HG02884 (cell line): ENCODE measurements at regions not wholly inside any gene's neighbourhood (a gene's known extent, or its start where the extent isn't known, plus 50 kb on each side); places are given as distances from the start of the nearest gene placed in this dataset.

Experiments used
- ATAC-seq: cut with Tn5 transposase; IDR thresholded peaks from one replicate; pipeline ENCODE4 v1.9.1; 2021; ENCODE audit warnings: mild to moderate bottlenecking, moderate library complexity; ENCODE audit not compliant: unreplicated experiment

DNA sequence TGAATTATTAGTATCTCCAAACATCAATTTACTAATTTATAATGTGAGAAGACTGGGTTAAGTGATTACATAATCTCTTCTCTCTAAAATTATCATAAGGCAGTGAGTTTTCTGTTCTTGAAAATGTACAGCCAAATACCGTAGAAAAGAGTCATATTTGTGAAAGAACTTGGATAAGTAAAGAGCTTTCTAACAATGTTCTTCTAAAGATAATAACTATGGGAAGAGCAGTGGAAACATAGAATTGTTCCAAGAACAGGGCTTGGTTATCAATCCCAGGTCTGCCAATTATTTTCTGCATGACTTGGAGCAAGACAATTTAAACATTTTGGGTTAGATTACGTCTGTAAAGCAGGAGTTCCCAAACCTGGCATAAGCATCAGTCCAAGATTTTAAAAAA lies 198.1 kb upstream of the SGK1 start:
- ATAC-seq = no peak

DNA sequence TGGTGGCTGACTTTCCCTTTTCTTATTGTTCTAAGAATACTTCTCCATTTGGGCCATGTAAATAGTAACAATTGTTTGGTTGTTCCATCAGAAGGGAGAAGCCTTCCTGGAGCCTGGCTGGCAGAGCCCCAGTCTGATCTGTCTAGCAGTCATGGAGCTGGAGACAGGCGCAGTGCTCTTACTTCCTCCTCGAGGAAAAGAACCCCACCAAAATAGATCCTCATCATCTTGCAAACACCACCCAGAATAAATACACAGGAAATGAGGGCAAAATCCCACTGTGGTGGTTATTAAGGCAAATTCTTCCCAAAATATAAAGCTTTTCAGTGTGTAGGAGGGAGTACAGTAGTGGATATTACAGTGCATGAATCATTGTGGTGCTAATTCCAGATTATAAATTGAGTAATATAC lies 195.1 kb upstream of the SGK1 start:
- no peak for ATAC-seq

DNA sequence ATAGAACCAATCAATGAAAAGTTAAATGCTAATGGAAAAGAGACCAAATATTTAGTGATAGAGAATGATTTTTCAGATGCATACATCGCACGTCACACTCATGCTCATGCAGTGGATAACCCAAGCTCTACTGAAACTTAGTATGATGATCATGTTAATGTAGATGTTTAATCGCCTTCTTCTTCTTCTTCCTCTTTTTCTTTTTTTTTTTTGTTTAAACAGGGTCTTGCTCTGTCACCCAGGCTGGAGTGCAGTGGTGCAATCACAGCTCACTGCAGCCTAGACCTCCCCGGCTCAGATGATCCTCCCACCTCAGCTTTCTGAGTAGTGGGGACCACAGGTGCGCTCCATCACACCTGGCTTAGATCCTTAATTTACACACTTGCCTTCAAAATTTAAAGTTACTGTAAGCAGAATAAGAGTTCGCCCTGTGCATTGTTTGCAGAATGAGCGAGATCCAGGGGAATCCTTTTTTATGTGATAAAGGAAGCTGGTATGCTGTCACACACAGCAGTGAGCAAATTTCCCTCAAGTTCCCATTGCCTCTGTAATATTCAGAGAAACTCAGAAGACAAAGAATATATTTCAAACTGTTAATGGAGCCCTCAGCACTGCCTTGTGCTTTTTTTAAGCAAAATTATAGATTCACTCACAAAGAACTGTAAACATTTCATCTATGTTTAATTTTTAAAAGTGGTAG lies 194.2 kb upstream of the SGK1 start:
- no peak for ATAC-seq

DNA sequence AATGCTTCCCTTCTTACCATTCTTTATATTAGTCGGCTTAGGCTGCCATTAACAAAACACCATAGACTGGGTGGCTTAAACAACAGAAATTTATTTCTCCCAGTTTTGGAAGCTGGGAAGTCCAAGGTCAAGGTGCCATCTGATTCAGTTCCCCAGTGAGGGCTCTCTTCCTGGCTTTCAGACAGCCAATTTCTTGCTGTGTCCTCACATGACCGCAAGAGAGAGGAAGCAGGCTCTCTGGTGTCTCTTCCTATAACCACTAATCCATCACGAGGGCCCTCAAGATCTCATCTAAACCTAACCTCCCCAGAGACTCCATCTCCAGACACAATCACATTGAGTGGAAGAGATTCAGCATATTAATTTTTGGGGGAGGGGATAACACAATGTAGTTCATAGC lies 193.0 kb upstream of the SGK1 start:
- no peak for ATAC-seq

DNA sequence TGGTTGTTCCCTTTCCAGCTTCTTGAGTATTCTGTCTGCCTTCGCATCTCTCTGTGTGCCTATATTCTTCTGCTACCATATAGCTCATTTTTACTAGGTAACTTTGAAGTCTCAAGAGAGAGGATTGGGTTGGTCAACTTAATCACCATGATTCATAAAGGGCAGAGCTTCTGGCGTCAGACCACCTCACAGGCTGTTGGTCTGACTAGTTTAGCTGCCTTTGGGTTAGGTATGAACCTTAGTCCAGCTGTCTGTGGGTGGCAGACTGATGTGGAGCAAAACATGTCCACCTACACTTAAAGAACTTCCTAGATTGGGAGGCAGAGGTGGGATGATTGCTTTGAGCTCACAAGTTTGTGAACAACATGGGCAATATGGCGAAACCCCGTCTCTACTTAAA lies 192.2 kb upstream of the SGK1 start:
- no peak for ATAC-seq

DNA sequence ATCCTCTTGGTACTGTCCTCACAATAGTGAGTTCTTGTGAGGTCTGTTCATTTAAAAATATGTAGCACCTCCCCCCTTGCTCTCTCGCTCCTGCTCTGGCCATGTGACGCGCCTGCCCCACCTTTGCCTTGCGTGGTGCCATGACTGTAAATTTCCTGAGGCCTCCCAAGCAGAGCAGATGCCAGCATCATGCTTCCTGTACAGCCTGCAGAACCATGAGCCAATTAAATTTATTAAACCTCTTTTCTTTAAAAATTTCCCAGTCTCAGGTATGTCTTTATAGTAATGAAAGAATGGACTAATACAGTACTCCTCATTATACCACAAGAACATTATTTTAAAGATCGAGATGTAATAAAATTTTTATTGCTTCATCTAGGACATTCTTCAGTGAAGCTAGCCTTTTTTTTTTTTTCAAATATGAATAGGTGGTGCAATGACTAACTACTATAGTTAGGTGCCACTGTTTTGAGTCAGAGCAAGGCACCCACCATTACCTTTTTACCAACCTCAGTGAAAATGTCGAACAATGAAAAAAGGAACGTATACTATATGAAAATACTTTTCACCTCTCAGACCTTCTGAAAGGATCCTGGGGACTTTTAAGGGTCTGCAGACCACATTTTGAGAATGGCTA lies 191.1 kb upstream of the SGK1 start:
- ATAC-seq = no peak

DNA sequence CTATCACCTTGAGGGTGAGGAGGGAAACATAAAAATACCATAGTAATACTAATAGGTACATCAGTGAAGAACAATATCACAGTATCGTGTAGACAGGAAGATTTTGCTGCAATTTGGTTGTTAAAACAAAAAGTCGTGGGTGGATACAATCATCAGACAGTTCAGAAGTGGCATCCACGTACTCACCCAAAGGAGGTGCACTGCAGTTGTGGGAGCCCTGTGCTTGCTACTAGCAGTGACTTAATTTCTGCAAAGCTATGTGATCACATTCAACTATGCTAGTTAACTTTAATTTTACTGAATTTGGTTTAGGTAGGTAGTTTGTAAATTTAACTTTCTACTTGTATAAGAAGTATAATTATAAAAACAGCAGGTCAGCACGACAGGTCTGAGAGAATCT lies 188.2 kb upstream of the SGK1 start:
- no peak for ATAC-seq

- no peak for ATAC-seq
Measured at GRCh38 chr6:134503585-134504281, 185.8 kb upstream of the SGK1 start.

- ATAC-seq = no peak
Measured at GRCh38 chr6:134502614-134503549, 185.0 kb upstream of the SGK1 start.

DNA sequence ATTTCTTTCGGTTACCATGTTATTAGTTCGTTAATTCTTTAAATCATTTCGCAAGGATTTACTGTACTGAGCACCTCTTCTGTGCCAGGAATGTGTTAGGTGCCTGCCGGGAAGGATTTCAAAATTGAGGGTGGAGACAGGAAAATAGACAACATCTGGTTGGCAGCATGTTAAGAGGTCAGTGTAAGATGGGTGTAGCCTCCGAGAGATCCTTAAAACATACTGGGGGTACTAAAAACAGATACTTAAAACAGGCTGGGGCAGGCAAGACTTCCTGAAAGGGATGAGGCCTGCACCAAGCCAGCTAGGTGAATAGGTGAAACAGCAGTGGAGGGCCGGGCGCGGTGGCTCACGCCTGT lies 178.0 kb upstream of the SGK1 start:
- ATAC-seq = no peak

- no peak for ATAC-seq
Measured at GRCh38 chr6:134495203-134495889, 177.4 kb upstream of the SGK1 start.

- ATAC-seq = no peak
Measured at GRCh38 chr6:134493789-134494188, 175.9 kb upstream of the SGK1 start.

DNA sequence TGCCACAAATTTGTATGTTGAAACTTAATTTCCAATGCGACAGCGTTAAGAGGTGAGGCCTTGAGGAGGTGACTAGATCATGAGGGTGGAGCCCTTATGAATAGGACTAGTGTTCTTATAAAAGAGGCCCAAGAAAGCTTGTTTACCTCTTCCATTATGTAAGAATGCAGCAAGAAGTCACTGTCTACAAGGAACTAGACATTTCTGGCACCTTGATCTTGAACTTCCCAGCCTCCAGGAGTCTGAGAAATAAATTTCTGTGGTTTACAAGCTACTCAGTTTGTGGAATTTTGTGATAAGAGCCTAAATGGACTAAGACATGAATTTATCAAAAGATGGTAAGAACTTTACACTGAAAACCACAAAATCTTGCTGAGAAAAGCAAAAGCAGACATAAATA lies 173.6 kb upstream of the SGK1 start:
- no peak for ATAC-seq

DNA sequence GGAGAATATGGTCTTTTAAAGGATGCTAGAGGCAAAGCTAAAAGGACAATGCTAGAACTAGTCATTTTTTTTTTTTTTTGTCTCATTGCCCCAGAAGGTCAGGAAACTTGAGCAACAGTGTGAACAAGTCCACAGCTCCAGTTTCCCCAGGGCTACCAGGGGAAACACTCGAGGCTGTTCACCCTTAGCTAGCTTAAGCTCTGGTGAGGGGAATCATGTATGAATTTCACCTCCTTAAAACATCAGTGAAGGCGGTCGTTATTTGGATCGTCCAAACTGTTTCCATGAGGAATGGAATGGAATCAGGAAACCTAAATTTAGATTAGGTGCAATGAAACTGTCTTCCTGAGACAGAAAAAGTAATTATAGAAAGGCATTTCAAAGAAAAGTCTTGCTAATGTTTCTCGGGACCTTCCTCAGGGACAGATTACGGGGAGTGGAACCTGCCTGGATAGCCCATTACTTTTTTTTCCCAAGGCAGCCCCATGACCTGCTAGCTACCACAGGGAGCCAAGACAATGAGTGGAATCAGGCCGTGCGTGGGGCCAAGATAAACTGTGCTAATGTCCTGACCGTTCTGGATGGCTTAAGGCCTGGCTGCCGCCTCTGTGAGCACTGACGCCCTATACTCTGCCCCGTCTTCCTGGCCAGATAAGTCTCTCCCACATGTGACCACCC lies 164.8 kb upstream of the SGK1 start:
- ATAC-seq = no peak

DNA sequence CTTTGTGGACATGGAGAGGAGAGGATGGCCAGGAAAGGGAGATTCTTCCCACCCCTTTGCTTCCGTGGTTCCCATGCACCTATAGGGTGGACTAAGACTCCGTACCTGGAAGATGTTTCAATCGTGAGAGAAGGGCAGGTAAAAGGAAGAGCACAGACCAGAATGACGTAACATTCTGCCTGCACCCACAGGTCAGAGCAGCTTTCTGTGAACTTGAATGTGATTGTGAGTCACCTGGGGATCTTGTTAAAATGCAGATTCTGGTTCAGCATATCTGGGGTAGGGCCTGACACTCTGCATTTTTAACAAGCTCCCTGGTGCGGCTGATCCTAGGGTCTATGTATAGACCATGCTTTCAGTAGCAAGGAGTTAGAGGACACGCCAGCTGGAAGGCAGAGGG lies 164.1 kb upstream of the SGK1 start:
- ATAC-seq = no peak

GRCh38 chr6:134480593-134480992 lies 162.7 kb upstream of the SGK1 start:
- no peak for ATAC-seq

DNA sequence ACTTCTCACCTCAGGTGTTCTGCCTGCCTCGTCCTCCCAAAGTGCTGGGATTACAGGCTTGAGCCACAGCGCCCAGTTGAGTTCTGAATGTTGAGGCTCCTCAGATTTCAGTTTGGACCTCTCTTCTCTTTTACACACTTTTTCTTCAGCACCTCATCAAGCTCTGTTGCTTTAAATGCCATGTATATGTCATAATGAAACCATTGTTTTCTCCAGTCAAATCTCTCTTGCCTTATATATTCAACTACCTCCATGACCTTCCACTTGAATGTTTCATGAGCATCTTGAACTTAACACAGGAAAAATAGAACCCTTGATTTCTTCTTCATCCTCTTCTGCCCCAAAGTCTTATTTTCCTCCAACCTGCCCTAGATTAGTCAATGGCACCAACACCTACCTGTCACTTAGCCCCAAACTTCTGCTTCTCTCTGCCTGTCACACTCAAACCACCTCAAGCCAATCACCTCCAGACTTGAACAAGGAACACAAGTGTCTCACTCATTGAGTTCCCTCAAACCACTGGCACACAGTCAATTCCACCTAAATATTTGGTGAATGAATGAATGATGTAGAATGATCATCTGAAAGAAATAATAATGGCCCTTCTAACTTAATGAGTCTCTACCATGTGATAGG lies 161.0 kb upstream of the SGK1 start:
- no peak for ATAC-seq

DNA sequence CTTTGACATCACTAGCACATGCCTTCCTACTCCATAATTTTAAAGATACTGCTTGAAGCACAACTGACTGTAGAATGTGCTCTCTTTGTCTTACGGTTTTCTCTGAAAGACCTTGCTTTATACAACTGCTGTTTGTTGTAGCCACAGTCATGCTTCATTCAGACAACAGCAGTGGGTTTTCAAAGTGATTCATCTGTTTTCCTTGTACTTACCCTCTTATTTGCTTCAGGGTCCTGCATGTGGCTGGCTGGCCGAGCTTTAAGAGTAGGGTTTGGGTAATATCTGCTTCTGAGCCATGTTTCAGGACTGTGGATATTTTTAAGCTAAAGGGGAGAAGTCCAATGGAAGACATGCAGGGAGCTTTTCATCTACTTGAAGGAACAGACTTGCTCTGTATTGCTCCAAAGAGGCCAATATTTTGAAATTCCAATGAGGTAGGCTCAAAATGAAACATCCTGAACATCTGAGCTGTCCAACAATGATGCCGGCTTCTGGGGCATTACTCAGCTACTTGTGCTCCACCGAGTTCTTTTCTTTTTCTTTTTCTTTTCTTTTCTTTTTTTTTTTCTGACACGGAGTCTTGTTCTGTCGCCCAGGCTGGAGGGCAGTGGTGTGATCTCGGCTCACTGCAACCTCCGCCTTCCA lies 160.2 kb upstream of the SGK1 start:
- ATAC-seq = no peak

DNA sequence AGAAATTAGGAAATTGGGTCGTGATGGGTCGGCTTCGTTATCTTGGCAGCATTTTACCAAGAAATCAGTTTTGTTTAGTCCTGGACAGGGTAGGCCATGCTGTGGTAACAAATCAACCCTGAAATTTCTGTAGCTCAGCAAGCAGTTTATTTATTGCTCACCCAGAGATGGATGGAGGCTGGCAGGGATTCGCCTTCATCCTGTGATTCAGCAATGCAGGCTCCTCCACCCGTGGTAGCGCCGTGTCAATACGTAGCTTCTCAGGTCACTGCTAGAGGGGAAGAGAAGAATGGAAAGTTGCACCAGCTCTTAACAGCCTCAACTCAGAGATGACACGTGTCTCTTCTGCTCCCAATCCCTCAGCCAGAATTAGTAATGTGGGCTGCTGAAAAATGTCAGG lies 157.0 kb upstream of the SGK1 start:
- ATAC-seq = no peak
